ENCODE measurements at regions not wholly inside any gene's neighbourhood (a gene's known extent, or its start where the extent isn't known, plus 50 kb on each side); places are given as distances from the start of the nearest gene placed in this dataset.

DNA sequence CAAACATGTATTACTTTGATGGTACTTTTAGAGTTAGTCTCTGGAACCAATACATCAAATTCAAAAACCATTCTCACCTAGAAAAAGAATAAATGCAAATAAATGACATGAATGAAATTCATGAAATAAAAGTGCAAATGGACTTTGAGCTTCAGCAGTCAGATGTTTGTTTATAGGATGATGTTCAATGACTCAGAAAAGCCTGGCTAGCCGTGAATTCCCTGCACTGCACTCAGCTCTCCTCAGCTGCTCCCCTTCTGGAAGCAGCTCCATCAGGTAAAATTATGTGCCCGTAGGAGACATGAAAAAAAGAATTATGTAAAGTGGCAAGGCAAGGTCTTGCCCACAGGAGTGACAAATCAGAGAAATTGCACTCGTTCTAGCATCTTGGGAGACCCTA lies 390.6 kb downstream of the GPM6A start:
- TF ChIP-seq, protein P1, sequence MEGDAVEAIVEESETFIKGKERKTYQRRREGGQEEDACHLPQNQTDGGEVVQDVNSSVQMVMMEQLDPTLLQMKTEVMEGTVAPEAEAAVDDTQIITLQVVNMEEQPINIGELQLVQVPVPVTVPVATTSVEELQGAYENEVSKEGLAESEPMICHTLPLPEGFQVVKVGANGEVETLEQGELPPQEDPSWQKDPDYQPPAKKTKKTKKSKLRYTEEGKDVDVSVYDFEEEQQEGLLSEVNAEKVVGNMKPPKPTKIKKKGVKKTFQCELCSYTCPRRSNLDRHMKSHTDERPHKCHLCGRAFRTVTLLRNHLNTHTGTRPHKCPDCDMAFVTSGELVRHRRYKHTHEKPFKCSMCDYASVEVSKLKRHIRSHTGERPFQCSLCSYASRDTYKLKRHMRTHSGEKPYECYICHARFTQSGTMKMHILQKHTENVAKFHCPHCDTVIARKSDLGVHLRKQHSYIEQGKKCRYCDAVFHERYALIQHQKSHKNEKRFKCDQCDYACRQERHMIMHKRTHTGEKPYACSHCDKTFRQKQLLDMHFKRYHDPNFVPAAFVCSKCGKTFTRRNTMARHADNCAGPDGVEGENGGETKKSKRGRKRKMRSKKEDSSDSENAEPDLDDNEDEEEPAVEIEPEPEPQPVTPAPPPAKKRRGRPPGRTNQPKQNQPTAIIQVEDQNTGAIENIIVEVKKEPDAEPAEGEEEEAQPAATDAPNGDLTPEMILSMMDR (conservative IDR thresholded peaks at IDR 0.05), result no peak
- Mint-ChIP-seq H3K27ac (ENCODE audit: unreplicated experiment) (no peak overlapping the region), H3K4me1 (peaks cover 12% of the 10 kb centered on the region), H3K36me3 (ENCODE audit: low read depth) (no peaks in the 10 kb centered on the region), H3K4me3 (no peak overlapping the region), H3K27me3 (ENCODE audit: low read depth) (no peaks in the 10 kb centered on the region), H3K9me3 (no peaks in the 10 kb centered on the region)
- no peak for DNase-seq (ENCODE audit: low read depth, low spot score)

GRCh38 chr4:175422331-175422730 lies 389.7 kb downstream of the GPM6A start:
- H3K4me1 Mint-ChIP-seq, result peaks cover 12% of the 10 kb centered on the region
- no peaks in the 10 kb centered on the region for H3K36me3 Mint-ChIP-seq (ENCODE audit: low read depth)
- no peak for DNase-seq (ENCODE audit: low read depth, low spot score)
- no peak overlapping the region for H3K4me3 Mint-ChIP-seq
- no peak overlapping the region for H3K27ac Mint-ChIP-seq (ENCODE audit: unreplicated experiment)
- H3K9me3 Mint-ChIP-seq, result peaks cover 3% of the 10 kb centered on the region
- TF ChIP-seq, protein P1 (conservative IDR thresholded peaks at IDR 0.05), result no peak
- H3K27me3 Mint-ChIP-seq (ENCODE audit: low read depth), result no peaks in the 10 kb centered on the region

- H3K27ac Mint-ChIP-seq (ENCODE audit: unreplicated experiment), result no peak overlapping the region
- H3K36me3 Mint-ChIP-seq (ENCODE audit: low read depth), result no peaks in the 10 kb centered on the region
- DNase-seq (ENCODE audit: low read depth, low spot score), result no peak
- TF ChIP-seq, protein P1 (conservative IDR thresholded peaks at IDR 0.05), result no peak
- peaks cover 3% of the 10 kb centered on the region for H3K9me3 Mint-ChIP-seq
- no peak overlapping the region for H3K4me3 Mint-ChIP-seq
- H3K4me1 Mint-ChIP-seq, result peaks cover 12% of the 10 kb centered on the region
- H3K27me3 Mint-ChIP-seq (ENCODE audit: low read depth), result no peaks in the 10 kb centered on the region
Observed at GRCh38 chr4:175424111-175424510, 388.0 kb downstream of the GPM6A start.

- Mint-ChIP-seq H3K4me3 (no peak overlapping the region), H3K27me3 (ENCODE audit: low read depth) (no peaks in the 10 kb centered on the region)
- TF ChIP-seq, protein P1 (conservative IDR thresholded peaks at IDR 0.05), result no peak
Observed at GRCh38 chr4:175427751-175428150, 384.3 kb downstream of the GPM6A start.

DNA sequence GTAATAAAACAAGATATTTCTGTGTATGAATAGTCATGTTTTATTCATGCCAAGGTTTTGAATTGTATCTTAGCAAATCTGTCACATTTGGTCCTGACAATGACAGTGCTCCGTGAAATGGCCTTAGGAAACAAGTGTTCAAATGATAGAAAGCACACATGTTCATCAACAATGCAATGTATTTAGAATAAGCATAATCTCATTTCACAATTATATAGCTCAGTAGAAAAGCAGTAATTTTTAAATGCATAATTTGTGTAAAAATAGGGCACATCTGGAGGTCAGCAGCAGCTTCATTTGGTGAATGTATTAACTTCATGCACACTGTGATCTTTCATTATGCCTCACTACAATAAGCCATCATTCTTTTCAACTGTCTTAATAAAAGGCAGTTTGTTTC lies 380.4 kb downstream of the GPM6A start:
- H3K4me3 Mint-ChIP-seq, result no peak overlapping the region
- DNase-seq (ENCODE audit: low read depth, low spot score), result no peak
- TF ChIP-seq, protein P1 (conservative IDR thresholded peaks at IDR 0.05), result no peak
- no peak overlapping the region for H3K27ac Mint-ChIP-seq (ENCODE audit: unreplicated experiment)
- peaks cover 7% of the 10 kb centered on the region for H3K9me3 Mint-ChIP-seq
- no peaks in the 10 kb centered on the region for H3K36me3 Mint-ChIP-seq (ENCODE audit: low read depth)
- H3K27me3 Mint-ChIP-seq (ENCODE audit: low read depth), result no peaks in the 10 kb centered on the region
- H3K4me1 Mint-ChIP-seq, result peaks cover 7% of the 10 kb centered on the region

More at GRCh38 chr4:175427751-175428150, 384.3 kb downstream of the GPM6A start:
- Mint-ChIP-seq H3K36me3 (ENCODE audit: low read depth) (no peaks in the 10 kb centered on the region), H3K4me1 (peaks cover 19% of the 10 kb centered on the region), H3K27ac (ENCODE audit: unreplicated experiment) (no peak overlapping the region), H3K9me3 (peaks cover 3% of the 10 kb centered on the region)
- DNase-seq (ENCODE audit: low read depth, low spot score), result no peak

DNA sequence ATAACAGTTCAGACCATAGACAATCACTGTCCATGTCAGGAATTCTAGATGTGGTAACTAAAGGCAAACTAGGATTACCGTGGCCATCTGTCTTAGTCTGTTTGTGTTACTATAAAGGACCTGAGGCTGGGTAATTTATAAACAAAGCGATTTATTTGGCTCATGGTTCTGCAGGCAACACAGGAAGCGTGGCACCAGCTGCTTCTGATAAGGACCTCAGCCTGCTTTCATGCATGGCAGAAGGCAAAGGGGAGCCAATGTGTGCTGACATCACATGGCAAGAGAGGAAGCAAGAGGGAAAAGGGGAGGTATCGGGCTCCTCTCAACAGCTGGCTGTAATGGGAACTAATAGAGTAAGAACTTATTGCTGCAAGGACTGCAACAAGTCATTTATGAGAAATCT lies 376.7 kb downstream of the GPM6A start:
- no peak overlapping the region for H3K4me3 Mint-ChIP-seq
- H3K9me3 Mint-ChIP-seq, result peaks cover 4% of the 10 kb centered on the region
- H3K27ac Mint-ChIP-seq (ENCODE audit: unreplicated experiment), result no peak overlapping the region
- no peak for DNase-seq (ENCODE audit: low read depth, low spot score)
- H3K4me1 Mint-ChIP-seq, result peaks cover 7% of the 10 kb centered on the region
- no peaks in the 10 kb centered on the region for H3K36me3 Mint-ChIP-seq (ENCODE audit: low read depth)
- TF ChIP-seq, protein P1 (conservative IDR thresholded peaks at IDR 0.05), result no peak
- no peaks in the 10 kb centered on the region for H3K27me3 Mint-ChIP-seq (ENCODE audit: low read depth)

Measured in neural crest cell (in vitro differentiated cells).